ENCODE measurements at regions not wholly inside any gene's neighbourhood (a gene's known extent, or its start where the extent isn't known, plus 50 kb on each side); places are given as distances from the start of the nearest gene placed in this dataset.

- Histone ChIP-seq H3K4ac (ENCODE audit: low read length) (no peak overlapping the region), H3K4me3 (ENCODE audit: low read length in 2 of 2) (no peak overlapping the region)
Measured at GRCh38 chr3:27642796-27643195, 79.3 kb downstream of the EOMES start.

GRCh38 chr3:27641888-27642601 lies 80.1 kb downstream of the EOMES start:
- Histone ChIP-seq H3K14ac (ENCODE audit: low read length) (no peak overlapping the region), H3K4me1 (ENCODE audit: control insufficient read depth in 2 of 2, insufficient read depth in 1 of 2, low read depth in 1 of 2, low read length in 2 of 2) (peaks cover 0 to 4% of the 10 kb centered on the region in 2 donors), H4K8ac (ENCODE audit: low read depth, low read length) (no peak overlapping the region), H3K27ac (replicated peaks; ENCODE audit: low read length) (no peak overlapping the region), H3K9me3 (replicated peaks in 1 of 2; ENCODE audit: control insufficient read depth in 2 of 2, insufficient read depth in 1 of 2, low read depth in 1 of 2, low read length in 2 of 2) (no peaks in the 10 kb centered on the region), H3K9ac (ENCODE audit: low read depth, low read length, poor library complexity) (no peak overlapping the region), H2AFZ (ENCODE audit: low read length) (no peak overlapping the region), H3K36me3 (replicated peaks in 1 of 2; ENCODE audit: control insufficient read depth in 2 of 2, insufficient read depth in 2 of 2, low read length in 2 of 2) (no peaks in the 10 kb centered on the region), H2BK5ac (ENCODE audit: low read length) (no peak overlapping the region), H2BK120ac (ENCODE audit: low read depth, low read length) (no peak overlapping the region), H3K4me2 (ENCODE audit: insufficient read depth, low read length, poor library complexity, severe bottlenecking) (no peak overlapping the region), H4K91ac (ENCODE audit: low read depth, low read length, poor library complexity) (no peak overlapping the region), H3K18ac (ENCODE audit: low read length) (no peak overlapping the region), H3K4ac (ENCODE audit: low read length) (no peak overlapping the region), H3K79me1 (ENCODE audit: low read depth, low read length) (no peaks in the 10 kb centered on the region), H2BK12ac (ENCODE audit: low read length) (no peak overlapping the region), H2BK15ac (ENCODE audit: low read length) (no peak overlapping the region), H3K23ac (ENCODE audit: low read depth, low read length, poor library complexity) (no peak overlapping the region), H3K4me3 (ENCODE audit: low read length in 2 of 2) (no peak overlapping the region), H3K27me3 (ENCODE audit: control insufficient read depth in 3 of 3, insufficient read depth in 3 of 3, low read depth in 1 of 3, low read length in 3 of 3) (no peaks in the 10 kb centered on the region), H2AK5ac (ENCODE audit: low read depth, low read length) (no peak overlapping the region)
- no peak for DNase-seq (ENCODE audit: low spot score)
- no CpG with 5 or more reads among the region's 5 CpGs for WGBS, 2 donors (ENCODE audit: extremely low coverage in 2 of 2, insufficient read length in 2 of 2, insufficient replicate concordance in 1 of 2)

More at GRCh38 chr3:27642796-27643195, 79.3 kb downstream of the EOMES start:
- Histone ChIP-seq H3K4me1 (ENCODE audit: control insufficient read depth in 2 of 2, insufficient read depth in 1 of 2, low read depth in 1 of 2, low read length in 2 of 2) (peaks cover 0 to 1% of the 10 kb centered on the region in 2 donors), H3K23ac (ENCODE audit: low read depth, low read length, poor library complexity) (no peak overlapping the region), H2AFZ (ENCODE audit: low read length) (no peak overlapping the region), H3K27ac (replicated peaks; ENCODE audit: low read length) (no peak overlapping the region), H3K79me1 (ENCODE audit: low read depth, low read length) (no peaks in the 10 kb centered on the region), H3K14ac (ENCODE audit: low read length) (no peak overlapping the region), H3K18ac (ENCODE audit: low read length) (no peak overlapping the region), H3K4me2 (ENCODE audit: insufficient read depth, low read length, poor library complexity, severe bottlenecking) (no peak overlapping the region), H4K91ac (ENCODE audit: low read depth, low read length, poor library complexity) (no peak overlapping the region), H3K9me3 (replicated peaks in 1 of 2; ENCODE audit: control insufficient read depth in 2 of 2, insufficient read depth in 1 of 2, low read depth in 1 of 2, low read length in 2 of 2) (no peaks in the 10 kb centered on the region), H2BK5ac (ENCODE audit: low read length) (no peak overlapping the region), H3K9ac (ENCODE audit: low read depth, low read length, poor library complexity) (no peak overlapping the region), H2BK12ac (ENCODE audit: low read length) (no peak overlapping the region), H3K36me3 (replicated peaks in 1 of 2; ENCODE audit: control insufficient read depth in 2 of 2, insufficient read depth in 2 of 2, low read length in 2 of 2) (no peaks in the 10 kb centered on the region), H2BK120ac (ENCODE audit: low read depth, low read length) (no peak overlapping the region), H2BK15ac (ENCODE audit: low read length) (no peak overlapping the region), H2AK5ac (ENCODE audit: low read depth, low read length) (no peak overlapping the region), H4K8ac (ENCODE audit: low read depth, low read length) (no peak overlapping the region), H3K27me3 (ENCODE audit: control insufficient read depth in 3 of 3, insufficient read depth in 3 of 3, low read depth in 1 of 3, low read length in 3 of 3) (no peaks in the 10 kb centered on the region)
- no CpG with 5 or more reads among the region's 5 CpGs for WGBS, 2 donors (ENCODE audit: extremely low coverage in 2 of 2, insufficient read length in 2 of 2, insufficient replicate concordance in 1 of 2)
- DNase-seq (ENCODE audit: low spot score), result no peak

- H2BK5ac ChIP-seq (ENCODE audit: low read length), result no peak overlapping the region
- no peak overlapping the region for H3K27ac ChIP-seq (replicated peaks; ENCODE audit: low read length)
- WGBS, 2 donors (ENCODE audit: extremely low coverage in 2 of 2, insufficient read length in 2 of 2, insufficient replicate concordance in 1 of 2), result no CpG with 5 or more reads among the region's 1 CpG
Measured at GRCh38 chr3:27641271-27641800, 80.8 kb downstream of the EOMES start.

GRCh38 chr3:27639271-27639670 lies 82.9 kb downstream of the EOMES start:
- Histone ChIP-seq H4K8ac (ENCODE audit: low read depth, low read length) (no peak overlapping the region), H2BK5ac (ENCODE audit: low read length) (no peak overlapping the region), H2BK12ac (ENCODE audit: low read length) (no peak overlapping the region), H3K36me3 (replicated peaks in 1 of 2; ENCODE audit: control insufficient read depth in 2 of 2, insufficient read depth in 2 of 2, low read length in 2 of 2) (no peaks in the 10 kb centered on the region), H4K91ac (ENCODE audit: low read depth, low read length, poor library complexity) (no peak overlapping the region), H3K27me3 (ENCODE audit: control insufficient read depth in 3 of 3, insufficient read depth in 3 of 3, low read depth in 1 of 3, low read length in 3 of 3) (no peaks in the 10 kb centered on the region), H3K79me1 (ENCODE audit: low read depth, low read length) (no peaks in the 10 kb centered on the region), H2BK15ac (ENCODE audit: low read length) (no peak overlapping the region), H2AK5ac (ENCODE audit: low read depth, low read length) (no peak overlapping the region), H3K4me1 (ENCODE audit: control insufficient read depth in 2 of 2, insufficient read depth in 1 of 2, low read depth in 1 of 2, low read length in 2 of 2) (peaks cover 0 to 4% of the 10 kb centered on the region in 2 donors), H3K23ac (ENCODE audit: low read depth, low read length, poor library complexity) (no peak overlapping the region), H3K4me3 (ENCODE audit: low read length in 2 of 2) (no peak overlapping the region), H3K9ac (ENCODE audit: low read depth, low read length, poor library complexity) (no peak overlapping the region), H3K4me2 (ENCODE audit: insufficient read depth, low read length, poor library complexity, severe bottlenecking) (no peak overlapping the region), H3K27ac (replicated peaks; ENCODE audit: low read length) (no peak overlapping the region), H3K4ac (ENCODE audit: low read length) (no peak overlapping the region), H3K14ac (ENCODE audit: low read length) (no peak overlapping the region), H2AFZ (ENCODE audit: low read length) (no peak overlapping the region), H2BK120ac (ENCODE audit: low read depth, low read length) (no peak overlapping the region), H3K18ac (ENCODE audit: low read length) (no peak overlapping the region), H3K9me3 (replicated peaks in 1 of 2; ENCODE audit: control insufficient read depth in 2 of 2, insufficient read depth in 1 of 2, low read depth in 1 of 2, low read length in 2 of 2) (no peaks in the 10 kb centered on the region)
- no peak for DNase-seq (ENCODE audit: low spot score)
- no CpG with 5 or more reads among the region's 2 CpGs for WGBS, 2 donors (ENCODE audit: extremely low coverage in 2 of 2, insufficient read length in 2 of 2, insufficient replicate concordance in 1 of 2)

More at GRCh38 chr3:27641271-27641800, 80.8 kb downstream of the EOMES start:
- no peak overlapping the region for H3K18ac ChIP-seq (ENCODE audit: low read length)
- H2BK12ac ChIP-seq (ENCODE audit: low read length), result no peak overlapping the region
- no peak overlapping the region for H3K9ac ChIP-seq (ENCODE audit: low read depth, low read length, poor library complexity)
- H3K23ac ChIP-seq (ENCODE audit: low read depth, low read length, poor library complexity), result no peak overlapping the region
- no peak overlapping the region for H2BK120ac ChIP-seq (ENCODE audit: low read depth, low read length)
- no peak overlapping the region for H3K4me2 ChIP-seq (ENCODE audit: insufficient read depth, low read length, poor library complexity, severe bottlenecking)
- H2AFZ ChIP-seq (ENCODE audit: low read length), result no peak overlapping the region
- no peak overlapping the region for H3K4me3 ChIP-seq (ENCODE audit: low read length in 2 of 2)
- H3K4ac ChIP-seq (ENCODE audit: low read length), result no peak overlapping the region
- no peak overlapping the region for H4K8ac ChIP-seq (ENCODE audit: low read depth, low read length)
- no peak overlapping the region for H3K14ac ChIP-seq (ENCODE audit: low read length)
- no peaks in the 10 kb centered on the region for H3K9me3 ChIP-seq (replicated peaks in 1 of 2; ENCODE audit: control insufficient read depth in 2 of 2, insufficient read depth in 1 of 2, low read depth in 1 of 2, low read length in 2 of 2)
- no peaks in the 10 kb centered on the region for H3K36me3 ChIP-seq (replicated peaks in 1 of 2; ENCODE audit: control insufficient read depth in 2 of 2, insufficient read depth in 2 of 2, low read length in 2 of 2)
- peaks cover 0 to 4% of the 10 kb centered on the region in 2 donors for H3K4me1 ChIP-seq (ENCODE audit: control insufficient read depth in 2 of 2, insufficient read depth in 1 of 2, low read depth in 1 of 2, low read length in 2 of 2)
- no peak for DNase-seq (ENCODE audit: low spot score)
- no peaks in the 10 kb centered on the region for H3K79me1 ChIP-seq (ENCODE audit: low read depth, low read length)
- H4K91ac ChIP-seq (ENCODE audit: low read depth, low read length, poor library complexity), result no peak overlapping the region
- no peak overlapping the region for H2AK5ac ChIP-seq (ENCODE audit: low read depth, low read length)
- H3K27me3 ChIP-seq (ENCODE audit: control insufficient read depth in 3 of 3, insufficient read depth in 3 of 3, low read depth in 1 of 3, low read length in 3 of 3), result no peaks in the 10 kb centered on the region
- H2BK15ac ChIP-seq (ENCODE audit: low read length), result no peak overlapping the region

All from neuronal stem cell (in vitro differentiated cells).